ENCODE measurements at regions not wholly inside any gene's neighbourhood (a gene's known extent, or its start where the extent isn't known, plus 50 kb on each side); places are given as distances from the start of the nearest gene placed in this dataset.

GRCh38 chr18:60018618-60019462, 119.0 kb downstream of the PMAIP1 start:
- no peak for TF ChIP-seq MEIS1 (CRISPR knock-in tag; IDR thresholded peaks at IDR 0.05; ENCODE audit: borderline replicate concordance)
- TF ChIP-seq ZNF549 (tag by site-specific recombination; IDR thresholded peaks at IDR 0.05), result no peak
- no peak for TF ChIP-seq ZNF239 (tag by site-specific recombination; IDR thresholded peaks at IDR 0.05)

All from HEK293 (cell line).